ENCODE measurements at regions not wholly inside any gene's neighbourhood (a gene's known extent, or its start where the extent isn't known, plus 50 kb on each side); places are given as distances from the start of the nearest gene placed in this dataset.

- intact Hi-C loops (cut with micrococcal nuclease), result loop anchor here (5.0 to 10.0 kb wide), 5 partner anchors 98 to 1977 kb away; no protein-coding TSS in a partner anchor
Observed at GRCh38 chr13:70720386-70720785, 612.1 kb upstream of the KLHL1 start.

More at GRCh38 chr13:70720386-70720785, 612.1 kb upstream of the KLHL1 start:
- Histone ChIP-seq H3K4me2 (ENCODE audit: insufficient read depth, low read length) (no peak overlapping the region), H3K27me3 (ENCODE audit: control insufficient read depth in 2 of 2, insufficient read depth in 2 of 2, low read length in 2 of 2) (no peaks in the 10 kb centered on the region), H4K20me1 (replicated peaks; ENCODE audit: control insufficient read depth, extremely low read depth, insufficient read depth, low read length) (no peaks in the 10 kb centered on the region), H3K4me3 (replicated peaks in 1 of 3; ENCODE audit: insufficient read depth in 1 of 3, low read depth in 1 of 3, low read length in 3 of 3) (no peak overlapping the region), H3K9ac (replicated peaks; ENCODE audit: extremely low read depth, insufficient read depth, low read length) (no peak overlapping the region), H3K9me1 (replicated peaks; ENCODE audit: control insufficient read depth, extremely low read depth, insufficient read depth, low read length) (no peaks in the 10 kb centered on the region), H3K36me3 (ENCODE audit: control insufficient read depth in 2 of 2, extremely low read depth in 1 of 2, insufficient read depth in 2 of 2, low read length in 2 of 2) (no peaks in the 10 kb centered on the region), H3K4me1 (ENCODE audit: control insufficient read depth, extremely low read depth, insufficient read depth, low read length) (no peaks in the 10 kb centered on the region), H2AFZ (ENCODE audit: low read depth, low read length) (no peak overlapping the region), H3K27ac (ENCODE audit: insufficient read depth, low read depth, low read length) (no peak overlapping the region), H3K9me3 (replicated peaks; ENCODE audit: control insufficient read depth, insufficient read depth, low read length) (no peaks in the 10 kb centered on the region), H3K79me2 (ENCODE audit: control insufficient read depth, insufficient read depth, low read length) (no peaks in the 10 kb centered on the region)
- dilution Hi-C loops (cut with MboI; ENCODE audit: extremely low pct_ligation_motif_present, low sequenced_read_pairs), result no loop called here
- BruUV-seq (replicated peaks), result no TSS peak
- DNase-seq (ENCODE audit: low read depth, low spot score) (no peak), FAIRE-seq (no peak)
- TF ChIP-seq POLR2A (IDR thresholded peaks at IDR 0.05; ENCODE audit: low read depth, low read length) (no peak), EZH2 (IDR thresholded peaks at IDR 0.05; ENCODE audit: borderline replicate concordance, low read depth, low read length, severe bottlenecking) (no peak), FOS (IDR thresholded peaks at IDR 0.05; ENCODE audit: borderline replicate concordance, insufficient read depth, low read length) (no peak), POLR2AphosphoS5 (IDR thresholded peaks at IDR 0.05; ENCODE audit: insufficient read depth, low read depth, low read length) (no peak), CTCF (IDR thresholded peaks at IDR 0.05; ENCODE audit: extremely low read depth in 1 of 2, insufficient read depth in 1 of 2, low read depth in 1 of 2, low read length in 2 of 2) (no peak), MAX (IDR thresholded peaks at IDR 0.05; ENCODE audit: insufficient read depth, insufficient read length) (no peak), MYC (IDR thresholded peaks at IDR 0.05; ENCODE audit: low read depth, low read length) (no peak), JUN (IDR thresholded peaks at IDR 0.05; ENCODE audit: borderline replicate concordance, insufficient read depth, insufficient read length, low read depth) (no peak), GATA2 (IDR thresholded peaks at IDR 0.05; ENCODE audit: insufficient read depth, insufficient read length, low read depth, low read length) (no peak)
- ChIA-PET CTCF (interaction anchor here (0.6 to 1.8 kb wide), 2 partner anchors 243 to 1159 kb away, joined by 3 to 6 read pairs; no protein-coding TSS in a partner anchor), POLR2A (no interaction called here)
